NOMO-1 treated with dmso at 0.1 percent for 144 hours (cell line): ENCODE measurements at regions not wholly inside any gene's neighbourhood (a gene's known extent, or its start where the extent isn't known, plus 50 kb on each side); places are given as distances from the start of the nearest gene placed in this dataset.

ENCODE experiments used
- DNase-seq: peaks from one replicate; lab custom pipeline; 2025; ENCODE audit not compliant: unreplicated experiment; lab: John Stamatoyannopoulos, UW

GRCh38 chr5:77948476-77948875 lies 172.3 kb upstream of the TBCA start:
- no peak for DNase-seq

GRCh38 chr5:77947041-77947428 lies 170.9 kb upstream of the TBCA start:
- DNase-seq: no peak

- no peak for DNase-seq
Measured at GRCh38 chr5:77946381-77947040, 170.4 kb upstream of the TBCA start.

- no peak for DNase-seq
Measured at GRCh38 chr5:77945874-77946273, 169.7 kb upstream of the TBCA start.

- DNase-seq: no peak
Measured at GRCh38 chr5:77944757-77945340, 168.7 kb upstream of the TBCA start.

GRCh38 chr5:77943851-77944250 lies 167.7 kb upstream of the TBCA start:
- no peak for DNase-seq

GRCh38 chr5:77942578-77943239 lies 166.6 kb upstream of the TBCA start:
- DNase-seq: no peak

GRCh38 chr5:77937015-77937908 lies 161.1 kb upstream of the TBCA start:
- DNase-seq: peak; percentile 48

- no peak for DNase-seq
Measured at GRCh38 chr5:77936365-77936693, 160.2 kb upstream of the TBCA start.

- peak; percentile 82 for DNase-seq
Measured at GRCh38 chr5:77935506-77936364, 159.6 kb upstream of the TBCA start.

GRCh38 chr5:77928776-77929300 lies 152.7 kb upstream of the TBCA start:
- peak; percentile 74 for DNase-seq

GRCh38 chr5:77926337-77926736 lies 150.2 kb upstream of the TBCA start:
- no peak for DNase-seq

- DNase-seq: no peak
Measured at GRCh38 chr5:77925503-77925902, 149.4 kb upstream of the TBCA start.

GRCh38 chr5:77924081-77924480 lies 147.9 kb upstream of the TBCA start:
- DNase-seq: no peak

GRCh38 chr5:77923666-77924065 lies 147.5 kb upstream of the TBCA start:
- DNase-seq: no peak

- DNase-seq: no peak
Measured at GRCh38 chr5:77921094-77921768, 145.1 kb upstream of the TBCA start.

GRCh38 chr5:77920359-77921058 lies 144.4 kb upstream of the TBCA start:
- peak; percentile 23 for DNase-seq

- no peak for DNase-seq
Measured at GRCh38 chr5:77915346-77915745, 139.2 kb upstream of the TBCA start.

GRCh38 chr5:77912721-77913120 lies 136.6 kb upstream of the TBCA start:
- no peak for DNase-seq
